SK-MEL-5 (cell line): ENCODE measurements at regions not wholly inside any gene's neighbourhood (a gene's known extent, or its start where the extent isn't known, plus 50 kb on each side); places are given as distances from the start of the nearest gene placed in this dataset.
"Not testable (repeated sequence)": the region's sequence is repeated elsewhere in the genome, so short reads cannot be mapped to it uniquely, and the experiment has no call there.

Experiments
- DNase-seq: peaks from one replicate; pipeline ENCODE4 v3.0.0-alpha.2; 2016; ENCODE audit warnings: low read depth, low spot score
- in situ Hi-C: cut with HindIII; loops from 2 replicates; pipeline ENCODE4 v1.10.0; 2016; ENCODE audit warnings: low sequenced_read_pairs, high pct_unique_total_duplicates, low pct_unique_long_range_greater_than_20kb

- in situ Hi-C loops, result no loop called here
- no peak for DNase-seq
These were observed 385.5 kb downstream of the PIK3C3 start for GRCh38 chr18:42340423-42341009.

- in situ Hi-C loops, result no loop called here
- DNase-seq, result no peak
These were observed 386.4 kb downstream of the PIK3C3 start for GRCh38 chr18:42341423-42341822.

GRCh38 chr18:42348722-42349121 lies 393.7 kb downstream of the PIK3C3 start:
- in situ Hi-C loops, result no loop called here
- no peak for DNase-seq

GRCh38 chr18:42351455-42351854 lies 396.4 kb downstream of the PIK3C3 start:
- in situ Hi-C loops, result no loop called here
- DNase-seq, result no peak

- DNase-seq, result no peak
- in situ Hi-C loops, result no loop called here
These were observed 405.7 kb downstream of the PIK3C3 start for GRCh38 chr18:42360716-42361115.

GRCh38 chr18:42363446-42364441 lies 408.7 kb downstream of the PIK3C3 start:
- in situ Hi-C loops, result no loop called here
- no peak for DNase-seq

- DNase-seq, result no peak
- in situ Hi-C loops, result no loop called here
These were observed 409.7 kb downstream of the PIK3C3 start for GRCh38 chr18:42364766-42365165.

- in situ Hi-C loops, result no loop called here
- DNase-seq, result no peak
These were observed 410.6 kb downstream of the PIK3C3 start for GRCh38 chr18:42365591-42365990.

GRCh38 chr18:42373584-42373983 lies 418.6 kb downstream of the PIK3C3 start:
- DNase-seq, result no peak
- in situ Hi-C loops, result no loop called here

- in situ Hi-C loops, result no loop called here
- no peak for DNase-seq
These were observed 419.9 kb downstream of the PIK3C3 start for GRCh38 chr18:42374961-42375360.

- DNase-seq, in situ Hi-C loops: not testable (repeated sequence)
These were observed 423.8 kb downstream of the PIK3C3 start for GRCh38 chr18:42378854-42379253.

GRCh38 chr18:42381236-42381635 lies 426.2 kb downstream of the PIK3C3 start:
- in situ Hi-C loops, DNase-seq: not testable (repeated sequence)

GRCh38 chr18:42392416-42392815 lies 437.4 kb downstream of the PIK3C3 start:
- in situ Hi-C loops, result no loop called here

GRCh38 chr18:42392926-42393325 lies 437.9 kb downstream of the PIK3C3 start:
- in situ Hi-C loops, result no loop called here
- no peak for DNase-seq

More at GRCh38 chr18:42392416-42392815, 437.4 kb downstream of the PIK3C3 start:
- no peak for DNase-seq

- no peak for DNase-seq
- in situ Hi-C loops, result no loop called here
These were observed 439.2 kb downstream of the PIK3C3 start for GRCh38 chr18:42394238-42394637.

- in situ Hi-C loops, result no loop called here
- no peak for DNase-seq
These were observed 446.2 kb downstream of the PIK3C3 start for GRCh38 chr18:42401131-42401673.

- in situ Hi-C loops, result no loop called here
- no peak for DNase-seq
These were observed 449.1 kb downstream of the PIK3C3 start for GRCh38 chr18:42404151-42404550.

- in situ Hi-C loops, result no loop called here
- no peak for DNase-seq
These were observed 454.0 kb downstream of the PIK3C3 start for GRCh38 chr18:42409005-42409404.

- no peak for DNase-seq
- in situ Hi-C loops, result no loop called here
These were observed 457.2 kb downstream of the PIK3C3 start for GRCh38 chr18:42412281-42412680.
